DMS53 treated with DMSO at 0.1 percent for 48 hours (cell line): ENCODE measurements at regions not wholly inside any gene's neighbourhood (a gene's known extent, or its start where the extent isn't known, plus 50 kb on each side); places are given as distances from the start of the nearest gene placed in this dataset.

Source experiments
- DNase-seq: peaks from one replicate; lab custom pipeline; 2025; ENCODE audit not compliant: unreplicated experiment; lab: John Stamatoyannopoulos, UW

GRCh38 chr11:70644343-70645060 lies 246.2 kb downstream of the CTTN start:
- DNase-seq: no peak

GRCh38 chr11:70645537-70645936 lies 247.2 kb downstream of the CTTN start:
- DNase-seq: no peak

- DNase-seq: no peak
These were observed 248.1 kb downstream of the CTTN start for GRCh38 chr11:70646272-70647049.

- no peak for DNase-seq
These were observed 249.1 kb downstream of the CTTN start for GRCh38 chr11:70647188-70648166.

- peak; percentile 1 for DNase-seq
These were observed 252.0 kb downstream of the CTTN start for GRCh38 chr11:70650075-70650909.

GRCh38 chr11:70651031-70651430 lies 252.7 kb downstream of the CTTN start:
- no peak for DNase-seq

DNA sequence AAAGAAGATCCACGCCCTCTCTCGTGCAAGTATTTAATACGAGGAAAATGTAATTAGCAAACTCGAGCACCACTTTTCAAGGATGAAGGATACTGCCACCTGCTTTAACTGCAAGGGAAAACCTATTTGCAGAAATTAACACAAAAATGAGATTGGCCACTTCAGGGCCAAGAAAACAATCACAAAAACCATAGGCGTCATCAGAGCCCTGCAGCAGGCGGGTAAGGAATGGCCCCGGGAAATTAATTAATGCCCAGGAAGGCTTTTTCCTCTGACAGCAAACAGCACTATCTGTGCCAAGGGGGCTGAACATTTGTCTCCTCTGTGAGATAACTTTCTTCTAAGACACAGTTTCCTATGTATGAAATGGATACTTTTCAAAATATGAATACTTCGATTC lies 255.7 kb downstream of the CTTN start:
- no peak for DNase-seq

GRCh38 chr11:70655816-70656215 lies 257.5 kb downstream of the CTTN start:
- no peak for DNase-seq

- no peak for DNase-seq
These were observed 257.9 kb downstream of the CTTN start for GRCh38 chr11:70656252-70656651.

DNA sequence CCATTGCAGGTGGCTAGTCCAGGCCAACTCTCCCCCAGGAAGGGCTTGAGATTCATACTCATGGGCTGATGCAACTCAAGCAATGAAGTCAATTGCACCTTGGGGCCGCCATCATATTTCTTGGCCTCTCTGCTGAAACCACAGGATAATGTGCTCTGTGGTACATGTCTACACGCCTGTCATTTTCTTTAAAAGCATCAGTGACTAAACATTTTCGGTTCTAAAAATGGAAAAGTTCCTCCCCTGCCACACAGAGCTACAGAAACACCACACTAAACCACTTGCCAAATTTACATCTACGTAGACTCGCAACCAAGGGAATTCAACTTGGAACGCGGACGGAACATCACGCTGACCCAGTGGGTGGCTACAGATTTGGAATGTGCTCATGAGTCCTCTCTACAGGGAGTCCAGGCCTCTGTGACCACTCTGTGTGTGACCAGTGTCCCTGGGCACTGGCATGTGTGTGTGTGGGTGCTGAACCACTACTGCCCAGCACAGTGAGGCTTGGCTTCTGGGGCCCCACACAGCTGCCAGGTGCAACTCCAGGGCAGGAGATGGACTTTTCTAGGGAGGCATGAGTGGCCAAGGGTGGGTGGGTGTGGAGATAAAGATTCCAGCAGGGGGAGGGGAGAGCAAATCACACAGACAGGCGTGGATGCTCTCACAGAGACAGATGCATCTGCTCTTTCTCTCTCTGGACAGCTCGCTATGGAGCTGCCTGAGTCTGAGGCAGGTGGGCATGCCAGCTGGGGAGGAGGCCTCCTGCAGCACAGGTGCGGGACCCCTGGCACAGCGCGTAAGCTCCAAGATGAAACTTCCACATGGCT lies 261.9 kb downstream of the CTTN start:
- DNase-seq: no peak

DNA sequence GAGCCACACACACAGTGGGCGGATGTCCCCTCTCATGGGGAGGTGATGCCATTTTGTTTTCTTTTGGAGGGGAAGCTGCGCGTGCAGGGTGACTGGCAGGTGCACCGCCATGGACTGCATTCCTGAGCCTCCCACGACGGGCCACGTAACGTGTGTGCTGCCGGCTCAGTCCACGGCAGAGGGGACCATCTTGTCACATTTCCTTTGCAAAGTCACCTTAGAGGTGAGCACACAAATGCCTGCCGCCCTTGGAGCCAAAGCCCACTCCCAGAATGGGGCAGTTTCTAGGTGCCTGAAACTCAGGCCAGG lies 262.5 kb downstream of the CTTN start:
- DNase-seq: no peak

GRCh38 chr11:70661761-70662501 lies 263.6 kb downstream of the CTTN start:
- no peak for DNase-seq

GRCh38 chr11:70662691-70663098 lies 264.4 kb downstream of the CTTN start:
- DNase-seq: no peak

DNA sequence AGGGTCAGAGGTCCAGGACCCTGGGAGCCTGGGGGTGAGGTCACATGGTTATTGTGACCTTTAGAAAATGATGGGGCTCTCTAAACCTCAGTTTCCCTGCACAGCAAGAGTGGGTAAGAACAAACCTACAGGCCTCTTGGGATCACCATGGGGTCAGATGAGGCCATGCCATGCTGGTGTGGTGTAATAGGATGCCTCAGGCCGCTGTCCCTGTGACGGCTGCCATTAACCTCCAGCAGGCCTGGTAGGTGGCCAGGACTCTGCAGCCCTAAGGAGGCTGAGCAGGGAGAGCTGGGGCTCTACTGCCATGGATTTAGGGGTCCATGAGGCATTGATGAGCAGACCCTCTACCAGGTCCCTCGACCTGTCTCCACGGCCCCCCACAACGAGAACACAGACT lies 265.5 kb downstream of the CTTN start:
- no peak for DNase-seq

GRCh38 chr11:70666311-70666710 lies 268.0 kb downstream of the CTTN start:
- no peak for DNase-seq

- no peak for DNase-seq
These were observed 269.4 kb downstream of the CTTN start for GRCh38 chr11:70667767-70668166.

DNA sequence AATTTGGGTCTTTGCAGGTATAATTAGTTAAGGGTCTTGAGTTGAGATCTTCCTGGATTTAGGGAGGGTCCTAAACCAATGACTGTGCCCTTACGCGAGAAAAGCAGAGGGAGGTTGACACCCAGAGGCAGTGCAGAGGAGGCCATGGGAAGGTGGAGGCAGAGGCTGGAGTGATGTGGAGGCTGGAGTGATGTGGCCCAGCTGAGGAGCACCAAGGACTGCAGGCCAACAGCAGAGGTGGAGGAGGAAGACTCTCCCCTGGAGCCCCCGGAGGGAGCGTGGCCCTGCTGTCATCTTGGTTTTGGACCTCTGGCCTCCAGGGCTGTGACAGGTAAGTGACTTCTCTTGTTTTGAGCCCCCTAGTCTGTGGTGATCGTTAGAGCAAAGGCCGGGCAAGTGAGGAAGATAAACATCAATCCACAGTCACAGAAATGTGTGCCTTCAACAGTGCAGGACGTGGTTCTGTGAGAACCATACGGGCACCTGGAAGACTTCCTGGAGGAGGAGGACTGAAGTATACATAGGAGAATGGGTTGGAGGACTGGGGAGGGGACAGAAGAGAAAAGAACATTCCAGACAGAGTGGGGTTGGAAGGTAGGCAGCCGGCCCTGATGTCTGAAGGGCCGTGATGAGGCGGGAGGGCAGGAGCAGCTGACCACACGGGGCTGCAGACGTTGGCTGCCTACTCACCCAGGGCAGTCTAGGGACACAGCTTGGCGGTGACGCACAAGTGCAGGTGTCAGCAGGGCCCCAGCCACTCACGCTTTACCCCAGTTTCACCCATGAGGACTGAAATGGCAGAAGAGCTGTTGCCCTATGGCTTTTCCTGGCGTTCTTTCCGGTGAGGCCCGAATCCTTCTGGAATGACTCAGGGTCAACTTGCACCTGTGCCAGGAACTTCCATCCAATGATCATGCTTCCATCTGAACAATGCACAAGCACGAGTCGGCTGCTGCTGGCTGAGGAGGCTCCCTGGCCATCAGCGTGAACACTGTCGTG lies 270.2 kb downstream of the CTTN start:
- DNase-seq: no peak

DNA sequence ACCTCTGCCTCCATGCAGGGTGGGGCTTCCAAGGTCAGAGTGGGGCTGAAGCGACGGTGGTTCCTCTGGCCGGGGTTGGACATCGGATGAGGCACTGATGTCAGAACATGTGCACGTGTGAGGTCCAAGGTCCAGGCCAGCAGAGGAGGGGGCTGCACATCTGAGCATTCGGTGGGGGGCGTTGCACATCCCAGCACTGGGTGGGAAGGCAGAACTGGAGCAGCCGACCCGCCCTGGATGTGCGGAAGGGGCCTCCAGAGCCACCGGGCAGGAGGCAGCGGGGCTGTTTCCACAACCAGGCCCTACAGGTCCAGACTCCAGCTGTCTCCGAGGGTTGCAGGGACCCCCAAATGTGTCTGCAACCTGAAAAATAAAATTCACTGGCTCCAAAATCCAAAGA lies 271.0 kb downstream of the CTTN start:
- no peak for DNase-seq
